HG03442 (cell line): ENCODE measurements at regions not wholly inside any gene's neighbourhood (a gene's known extent, or its start where the extent isn't known, plus 50 kb on each side); places are given as distances from the start of the nearest gene placed in this dataset.

Experiments
- ATAC-seq: cut with Tn5 transposase; IDR thresholded peaks from one replicate; pipeline ENCODE4 v1.9.1; 2021; ENCODE audit warnings: mild to moderate bottlenecking, moderate library complexity; ENCODE audit not compliant: unreplicated experiment

DNA sequence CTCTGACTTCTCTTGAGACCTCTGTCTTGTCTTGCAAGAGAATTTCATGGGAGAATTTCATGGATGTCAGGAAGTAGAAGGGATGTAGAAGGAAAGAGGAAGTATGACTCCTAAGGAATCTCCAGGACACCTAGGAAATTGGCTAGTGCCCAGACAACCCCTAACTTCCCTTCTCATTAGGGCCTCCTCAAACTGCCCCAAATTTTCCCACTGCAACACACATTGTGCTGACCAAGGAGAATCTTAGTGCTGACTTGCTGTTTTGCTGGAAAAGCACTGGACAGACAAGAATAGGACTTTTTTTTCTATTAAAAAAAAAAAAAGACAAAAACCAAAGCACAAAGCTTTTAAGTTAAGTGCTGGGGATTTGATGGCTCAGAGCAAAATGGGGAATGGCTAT is 236.1 kb upstream of the CADM1 start:
- no peak for ATAC-seq

DNA sequence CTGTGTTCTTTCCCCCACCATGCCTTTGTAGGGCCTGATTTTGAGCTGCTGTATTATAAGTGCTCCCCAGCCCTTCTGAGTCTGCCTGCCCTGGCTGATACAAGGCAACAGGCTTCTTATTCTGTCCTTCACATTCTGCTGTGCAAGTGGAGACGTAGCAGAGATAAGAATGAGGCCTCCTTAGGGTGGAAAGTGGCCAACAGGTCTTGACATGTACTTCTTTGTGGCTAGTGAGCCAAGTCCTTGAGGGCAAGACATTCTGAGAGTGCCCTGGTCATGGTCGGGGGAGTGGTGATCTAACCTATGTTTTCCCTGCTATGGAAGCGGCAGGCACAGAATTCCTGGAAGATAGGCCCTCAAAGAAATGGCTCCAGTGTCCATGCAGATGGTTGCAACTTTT is 235.7 kb upstream of the CADM1 start:
- ATAC-seq, result no peak

DNA sequence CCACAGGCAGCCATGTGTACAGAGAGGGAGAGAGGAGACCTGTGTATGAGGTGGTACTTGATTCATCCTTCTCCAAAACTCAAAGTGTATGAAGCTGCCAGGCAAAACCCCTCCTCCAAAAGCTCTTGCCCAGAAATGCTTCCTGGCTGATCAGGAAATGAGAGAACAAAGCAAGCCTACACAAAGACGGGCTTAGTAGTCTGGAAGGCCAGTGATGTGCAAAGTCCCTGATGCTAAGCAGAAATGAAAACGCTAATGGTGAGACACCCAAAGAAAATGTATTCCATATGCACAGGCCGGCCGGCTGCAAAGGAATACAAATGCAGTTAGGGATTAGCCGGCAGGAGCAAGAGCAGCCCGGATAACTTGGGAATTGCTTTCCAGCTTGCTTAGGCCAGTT is 234.9 kb upstream of the CADM1 start:
- no peak for ATAC-seq

DNA sequence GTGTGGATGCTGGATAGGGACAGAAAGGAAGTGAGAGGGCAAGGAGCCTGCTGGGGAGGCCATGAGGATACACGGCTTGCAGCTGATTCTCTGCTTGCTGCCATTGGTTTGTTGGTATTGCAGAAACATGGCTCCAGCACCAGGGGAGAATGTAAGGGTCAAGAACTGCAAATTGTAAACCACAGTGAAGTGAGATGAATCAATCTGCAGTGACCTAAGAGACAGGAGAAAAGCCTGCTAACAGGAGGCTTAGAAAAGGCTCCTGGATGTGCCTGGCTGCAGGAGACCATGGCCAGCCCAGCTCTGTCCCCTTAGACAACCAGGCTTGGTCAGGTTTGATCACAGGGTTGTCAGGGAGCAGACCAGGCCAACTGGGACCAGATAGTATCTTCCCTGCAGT is 233.7 kb upstream of the CADM1 start:
- ATAC-seq, result no peak

DNA sequence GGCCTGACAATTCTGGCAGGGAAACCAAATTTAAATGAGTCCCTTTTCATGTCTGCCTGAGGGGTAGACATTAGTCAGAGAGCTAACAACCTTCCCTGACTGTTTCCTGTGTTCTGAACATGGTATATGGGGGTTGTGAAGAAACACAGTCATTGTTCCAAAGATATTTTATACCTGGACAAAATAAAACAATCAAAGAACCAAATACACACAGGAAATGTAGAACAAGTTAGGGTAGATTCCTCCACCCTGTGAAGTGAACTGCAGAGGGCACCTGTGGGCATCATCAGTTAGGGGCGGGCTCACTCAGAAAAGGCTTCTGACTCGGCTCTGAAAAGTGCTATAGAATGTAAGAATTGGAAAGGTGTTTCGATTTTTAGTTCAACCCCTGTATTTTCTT is 231.9 kb upstream of the CADM1 start:
- ATAC-seq, result no peak

DNA sequence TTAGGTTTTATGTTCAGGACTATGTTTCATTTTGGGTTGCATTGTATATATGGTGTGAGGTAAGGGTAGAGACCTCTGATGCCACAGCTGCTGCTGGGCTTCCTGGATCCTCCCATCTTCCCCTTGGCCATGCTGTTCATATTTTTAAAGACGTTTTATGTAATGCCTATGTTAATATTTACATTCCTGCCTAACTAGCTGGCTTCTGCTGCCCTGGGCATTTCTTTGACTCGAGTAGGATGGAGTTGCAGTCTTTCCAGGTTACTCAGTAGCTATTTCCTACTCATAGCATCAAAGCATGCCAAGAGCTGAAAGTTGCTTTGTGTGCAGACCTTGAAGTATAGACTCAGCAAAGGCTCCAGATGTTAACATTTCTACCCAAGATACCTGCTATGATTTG is 220.5 kb upstream of the CADM1 start:
- ATAC-seq, result no peak

DNA sequence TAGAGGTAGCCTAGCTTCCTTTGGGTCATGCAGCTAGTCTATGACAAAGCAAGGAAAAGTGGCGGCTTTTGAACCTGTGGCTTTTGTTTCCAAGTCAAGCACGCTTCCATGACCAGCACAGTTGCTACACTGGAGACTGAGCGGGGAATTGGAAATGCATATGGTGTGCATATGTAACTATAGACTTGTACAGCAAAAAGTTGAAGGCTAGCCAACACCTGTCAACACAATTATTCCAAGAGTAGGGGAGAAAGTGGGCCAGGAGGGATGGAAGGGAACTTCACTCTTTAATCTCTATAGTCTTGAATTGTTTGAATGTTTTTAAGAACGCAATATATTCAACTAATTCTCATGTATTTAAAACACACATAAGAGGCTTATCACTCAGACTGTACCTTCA is 218.5 kb upstream of the CADM1 start:
- ATAC-seq, result no peak

DNA sequence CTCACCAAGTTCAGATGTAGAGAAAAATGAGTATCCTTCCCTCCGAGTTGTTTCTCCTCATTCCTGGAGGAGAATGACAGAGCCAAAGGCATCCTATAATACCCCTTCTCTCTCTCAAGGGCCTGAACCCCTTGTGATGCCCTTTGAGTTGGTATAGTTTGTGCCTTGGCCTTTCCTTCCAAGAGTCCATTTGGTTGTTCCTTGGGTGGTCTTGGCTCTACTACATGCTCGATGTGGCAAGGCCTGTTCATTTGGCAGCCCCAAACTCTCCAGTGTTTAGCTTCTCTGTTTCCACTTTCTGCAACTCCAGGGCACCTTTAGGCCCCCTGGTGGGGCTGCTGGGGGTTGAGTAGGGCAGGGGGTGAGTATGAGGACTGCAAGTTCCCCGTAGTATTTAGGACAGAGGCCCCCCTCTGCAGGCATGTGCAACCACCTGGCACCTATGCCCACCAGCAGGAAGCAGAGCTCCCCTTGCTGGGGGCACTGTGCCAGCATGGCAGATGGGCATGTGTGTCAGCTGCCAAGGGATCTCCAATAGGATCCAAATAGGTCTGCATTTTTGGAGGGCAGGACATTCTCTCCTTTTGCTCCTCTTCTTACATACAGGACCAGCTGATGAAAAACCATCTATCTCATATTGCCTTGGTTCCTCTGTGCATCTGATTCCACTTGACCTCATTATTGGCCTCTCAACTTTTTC is 217.2 kb upstream of the CADM1 start:
- no peak for ATAC-seq

DNA sequence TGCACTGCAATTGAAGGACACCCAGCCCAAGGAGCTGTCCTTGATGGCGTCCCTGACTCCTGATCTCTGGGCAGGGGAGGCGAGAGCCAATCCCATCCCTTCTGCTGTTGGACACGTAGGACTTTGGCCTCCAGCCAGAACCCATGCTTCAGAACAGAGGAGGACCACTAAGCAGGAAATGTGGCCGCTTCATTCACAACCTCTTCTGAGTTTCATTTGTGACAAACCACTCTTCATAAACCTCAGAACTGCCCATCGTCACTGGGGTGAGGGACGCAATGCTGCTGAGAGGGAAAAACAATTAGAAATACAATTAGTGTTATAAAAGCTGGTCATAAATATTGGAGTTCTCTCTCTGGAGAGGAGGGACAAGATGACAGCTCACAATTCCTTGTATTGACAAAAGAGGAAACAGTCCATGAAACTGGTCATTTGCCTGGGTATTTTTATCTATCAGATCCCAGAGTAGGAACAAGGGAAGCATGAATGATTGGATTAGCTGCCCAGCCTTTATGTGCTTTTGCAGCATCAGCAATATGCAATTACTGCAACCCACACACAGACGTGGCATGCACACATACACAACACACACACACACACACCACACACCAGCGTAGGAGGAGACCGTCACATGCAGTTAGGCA is 216.5 kb upstream of the CADM1 start:
- no peak for ATAC-seq

DNA sequence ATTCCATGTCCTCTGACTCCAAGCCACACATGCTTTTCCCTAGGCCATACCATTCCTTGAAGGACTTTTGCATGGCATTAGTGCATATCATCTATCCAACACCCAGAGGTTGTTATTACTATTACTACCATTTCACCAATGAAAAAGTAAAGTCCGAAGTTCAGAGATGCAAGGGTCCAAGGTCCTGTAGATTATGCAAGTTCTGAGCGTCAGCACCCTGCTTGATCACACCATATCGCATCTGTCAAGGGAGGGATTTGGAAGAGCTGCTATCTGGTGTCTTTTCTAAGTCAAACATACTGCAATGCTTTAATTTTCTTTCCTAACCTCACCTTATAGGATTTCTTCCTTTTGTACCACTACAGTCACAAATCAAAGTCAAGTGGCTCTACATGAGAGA is 214.7 kb upstream of the CADM1 start:
- ATAC-seq, result no peak

DNA sequence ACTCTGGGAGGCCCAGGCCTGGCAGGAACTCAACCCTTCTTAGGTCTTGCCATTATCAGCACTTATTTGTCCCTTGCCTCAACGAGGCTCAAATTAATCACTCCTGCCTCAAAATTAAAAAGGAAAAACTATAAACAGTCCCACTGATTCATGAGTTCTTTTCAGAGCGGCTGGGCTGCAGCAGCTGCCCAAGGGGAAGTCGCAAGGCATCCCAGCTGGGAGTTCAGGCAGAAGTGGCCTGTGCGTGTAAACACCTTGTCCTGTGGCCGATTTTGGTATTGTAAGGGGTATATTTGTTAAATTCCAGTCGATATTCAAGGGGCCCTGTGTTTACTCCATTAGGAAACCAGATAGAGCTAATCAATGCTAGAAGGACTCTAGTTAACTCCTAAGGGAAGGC is 213.9 kb upstream of the CADM1 start:
- no peak for ATAC-seq

DNA sequence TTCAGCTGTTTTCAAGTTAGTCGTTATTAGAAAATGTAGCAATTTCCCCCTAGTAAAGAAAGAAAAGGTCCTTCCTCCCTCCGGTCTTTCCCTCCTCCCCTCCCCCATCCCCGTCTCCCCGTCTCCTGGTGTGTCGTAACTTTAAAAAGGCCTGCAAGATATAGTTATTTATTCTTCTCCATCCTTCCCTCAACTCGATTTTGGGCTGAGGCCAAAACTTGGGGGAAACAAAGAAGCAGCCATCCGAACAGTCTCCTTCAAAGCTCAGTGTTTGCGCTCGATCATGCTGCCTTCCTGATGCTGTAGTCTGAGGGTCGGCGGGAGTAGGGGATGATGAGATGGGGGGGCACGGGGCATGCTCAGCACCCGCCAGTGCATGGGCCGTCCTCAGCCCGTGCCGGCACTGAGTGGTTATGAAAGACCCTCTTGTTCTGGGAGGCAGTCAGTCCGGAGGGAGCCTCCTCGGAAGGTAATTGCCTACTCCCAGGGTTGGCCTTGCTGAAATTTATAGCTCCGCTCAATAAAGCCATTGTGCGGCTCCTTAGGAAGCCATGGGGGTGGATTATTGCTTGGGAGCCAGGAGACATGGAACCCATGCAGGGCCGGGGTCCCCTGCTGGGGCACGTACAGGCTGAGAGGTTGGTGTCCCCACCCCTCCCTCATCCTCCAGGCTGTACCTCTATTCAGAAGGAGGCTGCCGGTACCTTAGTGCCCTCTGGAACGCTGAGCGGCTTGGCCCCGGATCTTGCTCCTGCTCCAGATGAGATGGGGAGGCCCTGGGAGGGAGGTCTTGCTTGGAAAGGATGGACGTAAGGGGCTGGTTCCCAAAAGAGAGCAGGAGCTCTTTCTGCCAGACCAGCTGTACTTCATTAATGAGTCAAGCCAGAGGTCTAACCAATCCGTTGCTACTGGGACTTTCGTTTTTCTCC is 212.7 kb upstream of the CADM1 start:
- ATAC-seq, result no peak

DNA sequence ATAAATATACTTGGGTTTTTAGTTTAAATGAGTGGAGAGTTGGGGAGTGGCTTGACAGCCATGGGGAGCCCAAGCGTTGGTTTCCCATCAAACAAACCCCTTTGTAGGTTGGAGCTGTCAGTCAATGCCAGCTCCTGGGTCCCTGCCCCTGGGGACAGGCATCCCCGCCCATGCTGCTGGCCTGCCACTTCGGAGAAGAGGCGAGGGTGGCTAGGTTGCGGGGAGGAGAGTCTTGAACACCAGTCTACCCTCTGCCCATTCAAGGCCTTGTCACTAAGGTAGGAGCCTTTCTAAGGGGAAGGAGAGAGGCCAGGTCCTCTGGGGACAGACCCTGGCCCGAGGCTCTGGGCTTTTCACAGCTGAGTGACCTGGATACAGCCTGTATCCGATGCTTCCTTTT is 211.9 kb upstream of the CADM1 start:
- ATAC-seq, result no peak

DNA sequence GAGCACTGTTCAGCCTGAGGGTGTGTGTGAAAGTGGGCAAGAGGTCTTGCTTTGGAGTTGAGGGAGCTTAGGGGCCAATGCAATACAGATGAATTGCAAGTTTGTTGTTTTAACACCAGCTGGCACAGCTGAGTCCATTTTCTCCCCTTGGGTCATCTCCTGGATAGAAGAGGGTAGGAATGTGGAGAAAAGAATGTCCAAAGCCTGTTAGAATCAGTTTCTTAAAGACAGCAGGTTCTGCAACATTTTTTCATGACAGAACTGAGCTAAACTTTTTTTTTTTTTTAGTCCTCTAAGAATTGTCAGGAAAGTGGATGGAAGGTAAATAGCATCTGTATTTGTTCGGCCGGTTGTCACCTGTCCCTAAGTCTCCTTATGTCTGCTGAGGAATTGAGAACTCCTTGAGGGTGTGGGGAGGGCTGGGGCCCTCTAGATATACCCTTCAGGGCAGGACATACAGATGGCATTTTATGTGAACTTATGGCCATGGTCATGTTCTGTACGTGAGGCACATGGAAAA is 211.1 kb upstream of the CADM1 start:
- ATAC-seq, result no peak

DNA sequence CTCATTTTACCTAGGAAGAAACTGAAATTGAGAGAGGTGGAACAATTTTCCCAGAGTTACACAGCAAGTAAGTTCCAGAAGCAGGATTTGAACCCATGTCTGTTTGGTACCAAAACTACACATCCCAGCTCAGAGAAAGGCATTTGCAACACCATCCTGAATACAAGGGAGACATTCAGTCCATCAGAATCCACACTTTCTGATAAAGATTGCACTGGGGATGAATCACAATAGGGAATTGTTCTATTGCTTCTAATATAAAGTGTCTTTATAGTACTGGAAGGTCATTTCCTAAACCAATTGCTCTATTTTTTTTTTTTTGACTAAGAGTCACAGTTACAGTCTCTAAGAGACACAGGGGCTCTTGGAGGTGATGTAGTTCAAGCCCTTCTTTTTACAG is 208.1 kb upstream of the CADM1 start:
- ATAC-seq, result no peak

DNA sequence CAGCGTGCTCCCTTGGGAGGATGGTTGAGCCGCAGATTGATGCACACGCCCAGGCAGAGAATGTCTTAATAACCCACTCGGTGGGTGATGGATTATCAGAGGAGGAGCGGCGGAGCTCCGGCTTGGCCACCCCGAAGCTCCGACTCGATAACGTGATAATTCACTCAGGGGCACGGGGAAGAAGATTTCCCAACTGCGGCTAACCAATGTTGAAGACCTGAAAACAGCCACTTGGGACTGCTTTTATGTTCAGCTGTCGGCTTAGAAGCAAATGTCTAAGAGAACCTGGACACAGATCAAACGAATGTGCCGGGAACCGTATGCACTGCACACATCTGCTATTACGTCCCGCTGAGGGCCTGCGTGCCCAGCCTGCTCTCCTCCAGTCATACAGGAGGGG is 206.8 kb upstream of the CADM1 start:
- ATAC-seq, result no peak

DNA sequence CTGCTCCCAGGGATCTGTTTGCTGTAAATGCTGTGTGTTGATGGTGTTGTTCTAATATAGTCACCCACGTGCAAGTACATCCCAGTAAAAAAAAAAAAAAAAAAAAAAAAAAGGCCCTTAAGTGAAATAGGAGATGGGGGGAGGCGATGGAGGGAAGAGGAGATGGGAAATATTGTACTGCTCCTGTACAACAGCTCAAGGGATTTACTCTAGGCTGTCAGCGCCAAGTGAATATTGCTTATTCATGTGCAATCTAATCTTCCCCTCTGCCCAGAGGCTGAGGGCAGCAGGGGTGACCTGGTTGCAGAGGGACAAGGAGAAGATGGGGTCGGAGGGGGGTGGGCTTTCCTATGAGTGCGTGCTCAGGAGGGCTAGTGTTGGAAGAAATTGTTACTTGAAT is 206.2 kb upstream of the CADM1 start:
- ATAC-seq, result no peak

DNA sequence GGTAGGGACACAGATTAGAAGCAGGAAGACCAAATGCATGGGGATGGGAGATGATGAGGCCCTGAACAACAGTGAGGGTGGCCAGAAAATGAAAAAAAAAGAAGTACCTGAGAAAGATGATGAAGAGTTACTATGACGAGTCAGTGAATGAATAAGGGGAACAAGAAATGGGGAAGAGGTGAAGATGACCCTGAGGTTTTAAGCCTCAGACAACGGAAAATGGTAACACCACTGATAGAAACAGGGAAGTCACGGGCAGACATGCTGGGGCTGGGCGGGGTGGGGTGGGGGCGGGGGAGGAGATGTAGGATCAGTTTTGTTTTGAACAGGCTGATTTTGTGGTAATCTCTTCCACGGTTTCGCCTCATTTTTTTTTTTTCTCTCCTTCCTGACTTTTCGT is 205.1 kb upstream of the CADM1 start:
- no peak for ATAC-seq

DNA sequence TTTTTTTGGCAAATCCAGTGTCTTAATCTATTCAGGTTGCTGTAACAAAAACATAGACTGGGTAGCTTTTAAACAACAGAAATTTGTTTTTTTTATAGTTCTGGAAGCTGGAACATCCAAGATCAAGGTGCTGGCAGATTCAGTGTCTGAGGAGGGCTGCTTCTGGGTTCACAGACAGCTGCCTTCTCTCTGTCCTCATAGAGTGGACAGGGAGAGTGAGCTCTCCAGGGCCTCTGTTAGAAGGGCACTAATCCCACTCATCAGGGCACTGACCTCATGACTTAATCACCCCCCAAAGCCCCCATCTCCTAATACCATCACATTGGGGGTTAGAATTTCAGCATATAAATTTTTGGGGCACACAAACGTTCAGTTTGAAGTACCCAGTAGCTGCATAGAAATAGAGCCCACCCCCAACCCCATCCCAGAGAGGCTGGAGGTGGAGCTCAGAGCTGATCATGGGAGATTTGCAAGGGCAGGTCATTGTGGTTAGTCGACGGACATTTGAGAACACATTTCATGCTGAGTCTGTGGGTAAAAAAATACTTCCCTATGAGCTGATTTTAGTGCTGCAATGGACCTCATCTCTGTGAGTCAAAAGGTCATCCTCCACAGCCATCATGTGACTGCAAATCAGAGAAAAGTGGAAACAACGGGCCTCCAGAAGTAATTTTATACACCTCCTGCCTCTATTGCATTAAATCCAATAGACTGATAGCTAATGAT is 203.1 kb upstream of the CADM1 start:
- no peak for ATAC-seq

DNA sequence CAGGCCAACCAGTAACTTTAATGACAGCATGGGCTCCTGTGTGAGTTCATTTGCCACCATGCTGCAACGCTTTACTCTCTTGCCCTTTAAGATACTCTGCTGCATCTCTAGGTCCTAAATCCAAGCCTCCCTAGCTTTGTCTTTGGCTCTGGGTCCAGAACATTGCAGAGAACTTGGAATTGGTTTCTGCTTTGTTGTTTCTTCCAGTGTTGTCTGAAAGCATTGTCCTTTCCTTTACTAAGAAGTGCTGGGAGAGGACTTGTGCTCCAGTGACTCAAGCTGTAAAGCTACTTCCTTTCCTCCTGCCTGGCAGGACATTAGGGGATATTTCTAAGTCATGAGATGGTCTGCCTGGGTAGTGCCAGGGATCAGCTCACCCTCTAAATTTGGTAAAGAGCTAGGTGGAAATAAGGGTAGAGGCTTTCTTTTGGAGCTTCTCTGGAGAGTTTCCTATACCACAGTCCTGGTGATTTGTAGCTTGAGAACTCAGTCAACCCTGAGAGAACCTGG is 202.5 kb upstream of the CADM1 start:
- ATAC-seq, result no peak

DNA sequence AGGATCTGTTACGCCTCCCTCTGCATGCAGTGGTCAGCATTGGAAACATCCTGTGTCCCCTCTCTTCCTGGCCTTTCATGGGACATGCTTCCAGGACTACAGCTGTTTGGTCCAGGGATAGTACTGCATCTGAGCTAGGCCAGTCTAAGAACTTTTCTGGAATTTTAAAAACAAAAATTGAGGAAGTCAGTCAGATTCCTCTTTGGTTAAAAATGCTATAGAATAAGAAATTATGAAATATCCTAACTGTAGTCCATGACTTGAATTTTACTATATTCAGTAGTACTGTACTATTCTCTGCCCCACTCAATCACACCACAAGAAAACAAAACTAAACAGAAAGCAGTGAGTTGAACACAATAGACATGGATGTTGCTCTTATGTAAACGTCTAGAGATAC is 201.0 kb upstream of the CADM1 start:
- ATAC-seq, result no peak
